Trophoblast cell (in vitro differentiated cells and primary cell): ENCODE measurements at regions not wholly inside any gene's neighbourhood (a gene's known extent, or its start where the extent isn't known, plus 50 kb on each side); places are given as distances from the start of the nearest gene placed in this dataset.

Experiments used
- DNase-seq, 2 donors: peaks; one replicate each; pipeline ENCODE4 v3.0.0-alpha.2; 2016
- H2AFZ ChIP-seq: 2 replicates; pipeline ENCODE4 v1.6.1; 2013; ENCODE audit warnings: low read length, moderate library complexity, mild to moderate bottlenecking; ENCODE audit not compliant: insufficient read depth, poor library complexity
- H2AK5ac ChIP-seq: 2 replicates; pipeline ENCODE4 v1.6.1; 2013; ENCODE audit warnings: mild to moderate bottlenecking, low read length
- H2BK120ac ChIP-seq: 2 replicates; pipeline ENCODE4 v1.6.1; 2013; ENCODE audit warnings: low read length, mild to moderate bottlenecking, moderate library complexity; ENCODE audit not compliant: insufficient read depth, poor library complexity
- H2BK12ac ChIP-seq: 2 replicates; pipeline ENCODE4 v1.6.1; 2013; ENCODE audit warnings: mild to moderate bottlenecking, low read length, moderate library complexity
- H2BK5ac ChIP-seq: 2 replicates; pipeline ENCODE4 v1.6.1; 2013; ENCODE audit warnings: low read length, low read depth, moderate library complexity, mild to moderate bottlenecking; ENCODE audit not compliant: poor library complexity
- H3K14ac ChIP-seq: 2 replicates; pipeline ENCODE4 v1.6.1; 2013; ENCODE audit warnings: mild to moderate bottlenecking, low read length
- H3K18ac ChIP-seq: 2 replicates; pipeline ENCODE4 v1.6.1; 2013; ENCODE audit warnings: mild to moderate bottlenecking, low read length
- H3K23ac ChIP-seq: 2 replicates; pipeline ENCODE4 v1.6.1; 2013; ENCODE audit warnings: low read length
- H3K27ac ChIP-seq: 2 replicates; pipeline ENCODE4 v1.5.1; 2013; ENCODE audit warnings: low read depth, mild to moderate bottlenecking, inconsistent platforms, low read length, moderate library complexity
- H3K27me3 ChIP-seq: 2 replicates; pipeline ENCODE4 v1.6.1; 2013; ENCODE audit warnings: inconsistent platforms, mild to moderate bottlenecking, low read length, moderate library complexity; ENCODE audit not compliant: insufficient read depth
- H3K36me3 ChIP-seq, 2 experiments: 1 replicate in 1 of 2; 2 replicates in 1 of 2; pipeline ENCODE4 v1.6.1; 2013; ENCODE audit warnings: low read length in 2 of 2, mild to moderate bottlenecking in 2 of 2, moderate library complexity in 1 of 2; ENCODE audit not compliant: insufficient read depth in 2 of 2, control insufficient read depth in 1 of 2
- H3K4ac ChIP-seq: 2 replicates; pipeline ENCODE4 v1.6.1; 2013; ENCODE audit warnings: low read depth, mild to moderate bottlenecking, low read length, moderate library complexity
- H3K4me1 ChIP-seq, 2 experiments: 1 replicate in 1 of 2; 2 replicates in 1 of 2; pipeline ENCODE4 v1.6.1; 2013; ENCODE audit warnings: low read length in 2 of 2, mild to moderate bottlenecking in 2 of 2, moderate library complexity in 1 of 2; ENCODE audit not compliant: insufficient read depth in 2 of 2, control insufficient read depth in 1 of 2
- H3K4me2 ChIP-seq: 2 replicates; pipeline ENCODE4 v1.6.1; 2013; ENCODE audit warnings: inconsistent platforms, mild to moderate bottlenecking, low read length, moderate library complexity
- H3K4me3 ChIP-seq: 2 replicates; pipeline ENCODE4 v1.5.1; 2013; ENCODE audit warnings: mild to moderate bottlenecking, low read depth, low read length, inconsistent platforms
- H3K79me1 ChIP-seq: one replicate; pipeline ENCODE4 v1.6.1; 2013; ENCODE audit warnings: low read length
- H3K79me2 ChIP-seq: 2 replicates; pipeline ENCODE4 v1.6.1; 2013; ENCODE audit warnings: low read length, mild to moderate bottlenecking; ENCODE audit not compliant: control insufficient read depth, insufficient read depth, poor library complexity
- H3K9ac ChIP-seq: 2 replicates; pipeline ENCODE4 v1.6.1; 2013; ENCODE audit warnings: mild to moderate bottlenecking, low read length
- H3K9me3 ChIP-seq: 2 replicates; pipeline ENCODE4 v1.6.1; 2013; ENCODE audit warnings: low read depth, mild to moderate bottlenecking, control low read depth, inconsistent platforms, low read length; ENCODE audit not compliant: insufficient read depth
- H4K12ac ChIP-seq: 2 replicates; pipeline ENCODE4 v1.6.1; 2013; ENCODE audit warnings: low read depth, mild to moderate bottlenecking, low read length, moderate library complexity
- H4K8ac ChIP-seq: 2 replicates; pipeline ENCODE4 v1.6.1; 2013; ENCODE audit warnings: low read depth, mild to moderate bottlenecking, low read length, moderate library complexity
- H4K91ac ChIP-seq: one replicate; pipeline ENCODE4 v1.6.1; 2013; ENCODE audit warnings: low read depth, mild to moderate bottlenecking, low read length, moderate library complexity
- WGBS: extraction: QIAGEN DNeasy Blood & Tissue Kit; methylation state at CpG from one replicate; pipeline ENCODE4 v1.1.7; 2013; ENCODE audit warnings: missing lambda C conversion rate; ENCODE audit not compliant: insufficient read length, insufficient coverage; ENCODE audit errors: extremely low coverage; 5-methylcytosine and 5-hydroxymethylcytosine counted together

DNA sequence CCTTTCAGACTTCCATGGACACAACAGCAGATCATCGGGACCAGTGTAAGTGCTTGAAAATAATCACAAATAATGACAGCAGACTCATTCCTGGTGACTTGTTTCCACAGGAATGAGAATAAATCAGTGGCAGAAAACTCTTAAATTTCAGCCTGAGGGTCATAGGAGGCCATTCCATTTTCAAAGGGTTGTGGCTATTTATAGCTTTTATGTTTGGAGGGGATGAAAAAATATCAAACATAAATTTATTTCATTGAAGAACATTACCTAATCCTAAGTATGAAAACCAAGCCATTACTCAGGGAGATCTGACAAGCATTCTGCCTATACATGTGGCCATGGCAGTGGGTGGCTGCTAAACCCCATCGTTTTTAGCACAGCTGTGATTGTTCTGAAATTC lies 173.6 kb upstream of the CNR1 start:
- H2BK120ac ChIP-seq = no peak overlapping the region
- H3K18ac ChIP-seq = no peak overlapping the region
- H3K36me3 ChIP-seq = no peaks in the 10 kb centered on the region
- no peaks in the 10 kb centered on the region for H3K9me3 ChIP-seq
- H3K79me1 ChIP-seq = no peaks in the 10 kb centered on the region
- H3K79me2 ChIP-seq = no peaks in the 10 kb centered on the region
- no CpG with 5 or more reads among the region's 2 CpGs for WGBS
- no peaks in the 10 kb centered on the region for H3K27me3 ChIP-seq
- no peaks in the 10 kb centered on the region for H3K4me1 ChIP-seq
- H3K27ac ChIP-seq = no peak overlapping the region
- H3K14ac ChIP-seq = no peak overlapping the region
- H3K4me3 ChIP-seq = no peak overlapping the region
- H4K12ac ChIP-seq = no peak overlapping the region
- H2AFZ ChIP-seq = no peak overlapping the region
- H3K4me2 ChIP-seq = no peak overlapping the region
- H4K8ac ChIP-seq = no peak overlapping the region
- H3K4ac ChIP-seq = no peak overlapping the region
- H2AK5ac ChIP-seq = no peak overlapping the region
- H2BK5ac ChIP-seq = no peak overlapping the region
- no peak overlapping the region for H3K9ac ChIP-seq
- H2BK12ac ChIP-seq = no peak overlapping the region
- DNase-seq = no peak
- H4K91ac ChIP-seq = no peak overlapping the region
- H3K23ac ChIP-seq = no peak overlapping the region

DNA sequence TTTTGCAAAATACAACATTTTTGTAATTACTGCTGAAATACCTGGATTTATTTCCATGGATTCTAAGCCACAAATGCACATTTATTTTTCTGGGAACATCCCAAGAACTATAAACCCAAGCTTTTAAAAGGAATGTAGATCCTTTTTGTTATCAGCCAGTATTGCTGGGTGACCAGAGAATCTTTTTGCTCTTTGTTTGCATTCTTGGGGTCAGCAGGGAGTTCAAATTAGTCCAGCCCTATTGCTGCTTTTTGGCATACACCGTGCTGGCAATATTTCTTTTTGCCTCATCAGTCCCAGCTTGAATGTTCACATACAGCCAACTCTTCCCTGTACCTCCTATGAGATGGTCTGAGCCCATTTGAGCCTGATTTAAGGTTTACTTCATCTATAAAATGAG lies 155.2 kb upstream of the CNR1 start:
- no peak overlapping the region for H3K4me3 ChIP-seq

DNA sequence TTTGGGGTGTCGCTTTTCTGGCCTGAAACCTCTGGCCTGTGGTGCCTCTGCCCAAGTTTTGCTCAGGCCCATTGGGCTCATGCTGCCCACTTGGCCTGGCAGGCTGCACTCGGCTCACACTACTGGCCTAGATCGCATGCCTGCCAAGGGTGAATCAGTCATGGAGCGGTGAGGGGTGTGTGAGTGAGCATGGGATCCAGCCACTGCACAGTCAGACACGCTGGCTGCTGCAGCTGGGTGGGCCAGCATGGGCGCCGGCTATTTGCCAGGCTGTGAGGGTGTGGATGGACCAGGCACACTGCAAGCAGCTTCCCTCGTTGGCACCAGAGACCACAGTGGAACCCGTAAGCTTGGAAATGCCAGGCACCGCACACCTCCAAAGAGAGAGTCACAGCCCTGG lies 145.4 kb upstream of the CNR1 start:
- Histone ChIP-seq H3K4ac (no peak overlapping the region), H3K79me1 (no peaks in the 10 kb centered on the region), H3K9ac (no peak overlapping the region), H3K79me2 (no peaks in the 10 kb centered on the region), H3K4me3 (no peak overlapping the region), H2AK5ac (no peak overlapping the region), H3K4me2 (no peak overlapping the region), H2AFZ (no peak overlapping the region), H3K18ac (no peak overlapping the region), H2BK5ac (no peak overlapping the region), H4K91ac (no peak overlapping the region), H4K8ac (no peak overlapping the region), H3K36me3 (no peaks in the 10 kb centered on the region), H3K27me3 (no peaks in the 10 kb centered on the region), H2BK120ac (no peak overlapping the region), H3K27ac (no peak overlapping the region), H3K14ac (no peak overlapping the region), H3K23ac (no peak overlapping the region), H2BK12ac (no peak overlapping the region), H4K12ac (no peak overlapping the region), H3K4me1 (no peaks in the 10 kb centered on the region), H3K9me3 (peaks cover 2% of the 10 kb centered on the region)
- no peak for DNase-seq
- no CpG with 5 or more reads among the region's 10 CpGs for WGBS

More for the DNA sequence above, 155.2 kb upstream of the CNR1 start:
- no peaks in the 10 kb centered on the region for H3K9me3 ChIP-seq
- H3K4me1 ChIP-seq = no peaks in the 10 kb centered on the region
- H4K12ac ChIP-seq = no peak overlapping the region
- no peak overlapping the region for H2BK5ac ChIP-seq
- no peak overlapping the region for H2BK120ac ChIP-seq
- H2BK12ac ChIP-seq = no peak overlapping the region
- H2AFZ ChIP-seq = no peak overlapping the region
- no CpG with 5 or more reads among the region's 1 CpG for WGBS
- H4K91ac ChIP-seq = no peak overlapping the region
- H3K79me1 ChIP-seq = no peaks in the 10 kb centered on the region
- H3K14ac ChIP-seq = no peak overlapping the region
- H3K9ac ChIP-seq = no peak overlapping the region
- no peaks in the 10 kb centered on the region for H3K27me3 ChIP-seq
- H4K8ac ChIP-seq = no peak overlapping the region
- DNase-seq = no peak
- H3K4ac ChIP-seq = no peak overlapping the region
- H3K79me2 ChIP-seq = no peaks in the 10 kb centered on the region
- H3K4me2 ChIP-seq = no peak overlapping the region
- no peak overlapping the region for H3K18ac ChIP-seq
- no peak overlapping the region for H2AK5ac ChIP-seq
- H3K23ac ChIP-seq = no peak overlapping the region
- no peaks in the 10 kb centered on the region for H3K36me3 ChIP-seq
- no peak overlapping the region for H3K27ac ChIP-seq

DNA sequence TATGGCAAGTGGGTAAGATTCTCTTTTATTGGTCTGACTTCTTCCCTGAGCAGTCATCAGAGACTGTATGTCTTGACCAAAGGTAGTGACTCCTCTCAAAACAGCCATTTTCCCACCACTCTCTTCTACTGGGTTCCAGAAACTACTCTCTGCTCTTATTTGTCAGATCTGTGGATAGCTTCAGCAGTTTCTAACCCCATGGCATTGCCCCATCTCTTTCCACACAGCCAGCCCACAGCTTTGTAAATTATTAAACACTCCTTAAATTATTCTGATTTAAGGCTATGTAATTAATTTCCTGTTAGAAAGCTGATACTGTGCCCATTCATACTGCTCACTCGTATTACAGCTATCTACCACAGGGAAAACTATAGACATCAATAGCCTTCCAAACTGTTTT lies 138.4 kb upstream of the CNR1 start:
- Histone ChIP-seq H4K12ac (no peak overlapping the region), H3K23ac (no peak overlapping the region), H3K79me1 (no peaks in the 10 kb centered on the region), H3K4ac (no peak overlapping the region), H3K4me3 (no peak overlapping the region), H3K4me1 (peaks cover 0 to 1% of the 10 kb centered on the region in 2 experiments), H3K9ac (no peak overlapping the region), H2BK12ac (no peak overlapping the region), H4K8ac (no peak overlapping the region), H4K91ac (no peak overlapping the region), H3K79me2 (no peaks in the 10 kb centered on the region), H3K36me3 (no peaks in the 10 kb centered on the region), H3K27ac (no peak overlapping the region), H2AK5ac (no peak overlapping the region), H3K9me3 (no peaks in the 10 kb centered on the region), H3K14ac (no peak overlapping the region), H3K4me2 (no peak overlapping the region), H2AFZ (no peak overlapping the region), H2BK5ac (no peak overlapping the region), H3K18ac (no peak overlapping the region), H2BK120ac (no peak overlapping the region), H3K27me3 (no peaks in the 10 kb centered on the region)
- no CpG with 5 or more reads among the region's 1 CpG for WGBS
- no peak for DNase-seq
